K562 (cell line): ENCODE measurements at regions not wholly inside any gene's neighbourhood (a gene's known extent, or its start where the extent isn't known, plus 50 kb on each side); places are given as distances from the start of the nearest gene placed in this dataset.

Source experiments
- ATAC-seq: fragments of 200-7000 bp; cut with Tn5 transposase; 3 replicates; pipeline ENCODE4 v1.9.1; 2020; ENCODE audit warnings: moderate library complexity
- BruUV-seq: library from RNA; stranded (reverse); fragments of 400-500 nt; replicated peaks from 2 replicates; lab custom pipeline; 2021; lab: Mats Ljungman, UMichigan
- CTCF ChIA-PET: fragments of 300-600 bp; formaldehyde crosslinking; extraction: SDS; loops from one replicate; lab custom pipeline; 2021; ENCODE audit warnings: low intra/inter-chr PET ratio; lab: Yijun Ruan, JAX
- POLR2A ChIA-PET: fragments of 300-600, 350-650 bp; sonication (Branson Sonifier 250); formaldehyde crosslinking; extraction: SDS; loops from one replicate; lab custom pipeline; 2021; ENCODE audit warnings: antibody characterized with exemption, inconsistent platforms; lab: Yijun Ruan, JAX
- DNase-seq, 4 experiments: peaks; one replicate each; pipeline versions ENCODE4 v3.0.0 to v3.0.0-alpha.2; 2011 to 2018; ENCODE audit warnings: low spot score in 3 of 4, mixed read lengths in 3 of 4; ENCODE audit errors: extremely low read depth in 1 of 4
- FAIRE-seq: peaks from 2 replicates; lab custom pipeline; 2011; peaks lifted over from hg19 to GRCh38; lab: Jason Lieb, UNC
- H2AFZ ChIP-seq: 2 replicates; pipeline ENCODE4 v1.6.0; 2011; ENCODE audit warnings: low read depth, low read length, control low read depth, inconsistent platforms
- H3K27ac ChIP-seq: fragments of 200-600 bp; 3 replicates; pipeline ENCODE4 v1.8.0; 2011; ENCODE audit warnings: low read depth, mild to moderate bottlenecking, control low read depth, inconsistent platforms, low read length, moderate library complexity, mixed read lengths; ENCODE audit errors: extremely low read depth
- H3K27me3 ChIP-seq, 2 experiments: fragments of 300-600 bp in 1 of 2; 2 replicates in 1 of 2; 3 replicates in 1 of 2; pipeline versions ENCODE4 v1.6.0 to v1.8.0; 2011; ENCODE audit warnings: inconsistent platforms in 2 of 2, low read length in 2 of 2, mild to moderate bottlenecking in 1 of 2, mixed read lengths in 1 of 2, moderate library complexity in 1 of 2; ENCODE audit not compliant: control insufficient read depth in 2 of 2, insufficient read depth in 2 of 2
- H3K36me3 ChIP-seq: fragments of 300-600 bp; 3 replicates; pipeline ENCODE4 v1.8.0; 2011; ENCODE audit warnings: mild to moderate bottlenecking, low read length, inconsistent platforms; ENCODE audit not compliant: control insufficient read depth, insufficient read depth
- H3K4me1 ChIP-seq, 2 experiments: fragments of 200-600 bp in 1 of 2; replicated peaks in 1 of 2; 2 replicates in 1 of 2; 3 replicates in 1 of 2; pipeline versions ENCODE4 v1.5.1 to v1.8.0; 2011; ENCODE audit warnings: inconsistent platforms in 2 of 2, low read length in 2 of 2, mild to moderate bottlenecking in 1 of 2, mixed read lengths in 1 of 2, moderate library complexity in 1 of 2; ENCODE audit not compliant: control insufficient read depth in 2 of 2, insufficient read depth in 2 of 2
- H3K4me2 ChIP-seq: 2 replicates; pipeline ENCODE4 v1.6.1; 2011; ENCODE audit warnings: low read length, control low read depth, inconsistent platforms, mixed read lengths; ENCODE audit not compliant: insufficient read depth
- H3K4me3 ChIP-seq: fragments of 200-600 bp; sonication (generic), shearing (Covaris generic); 2 replicates; pipeline ENCODE4 v1.5.1; 2016; ENCODE audit warnings: control low read depth, inconsistent platforms
- H3K79me2 ChIP-seq: fragments of 200-600 bp; 3 replicates; pipeline ENCODE4 v1.8.0; 2011; ENCODE audit warnings: low read length, inconsistent platforms; ENCODE audit not compliant: control insufficient read depth, insufficient read depth
- H3K9ac ChIP-seq, 2 experiments: 2 replicates each; pipeline versions ENCODE4 v1.6.0 to v1.6.1; 2011; ENCODE audit warnings: low read depth in 2 of 2, low read length in 2 of 2, control low read depth in 1 of 2, inconsistent platforms in 1 of 2, mild to moderate bottlenecking in 1 of 2, mixed read lengths in 1 of 2; ENCODE audit not compliant: insufficient read depth in 1 of 2
- H3K9me1 ChIP-seq: one replicate; pipeline ENCODE4 v1.6.0; 2011; ENCODE audit warnings: inconsistent platforms, mild to moderate bottlenecking, low read length, moderate library complexity; ENCODE audit not compliant: control insufficient read depth, insufficient read depth
- H3K9me3 ChIP-seq: replicated peaks from 2 replicates; pipeline ENCODE4 v1.5.1; 2011; ENCODE audit warnings: low read depth, low read length, inconsistent platforms; ENCODE audit not compliant: control insufficient read depth, insufficient read depth
- H4K20me1 ChIP-seq: replicated peaks from 2 replicates; pipeline ENCODE4 v1.6.1; 2011; ENCODE audit warnings: low read length, inconsistent platforms, mixed read lengths; ENCODE audit not compliant: control insufficient read depth, insufficient read depth
- CEBPG ChIP-seq, 3 experiments: fragments of 200-800 bp in 1 of 3; sonication (Bioruptor generic) in 1 of 3; sonication (generic) in 1 of 3; formaldehyde crosslinking in 1 of 3; IDR thresholded peaks in 2 of 3; conservative IDR thresholded peaks in 1 of 3; 2 replicates each; pipeline versions ENCODE4 v1.6.1 to v1.8.0; 2016 to 2022; ENCODE audit warnings: missing compliant biosample characterization in 2 of 3, missing genetic modification characterization in 2 of 3, mild to moderate bottlenecking in 1 of 3, missing genetic modification reagents in 1 of 3
- CREM ChIP-seq: IDR thresholded peaks from 2 replicates; pipeline ENCODE4 v1.6.1; 2014; ENCODE audit warnings: antibody characterized with exemption, low read depth
- FUS ChIP-seq: fragments of 200-400 bp; formaldehyde crosslinking; optimal IDR thresholded peaks from 2 replicates; pipeline ENCODE3; 2017; ENCODE audit warnings: low read depth, low read length
- HDAC8 ChIP-seq: fragments of 450-650 bp; IDR thresholded peaks from 2 replicates; pipeline ENCODE4 v1.6.1; 2016; ENCODE audit warnings: mild to moderate bottlenecking, missing genetic modification characterization, moderate library complexity, missing compliant biosample characterization
- MAZ ChIP-seq, 2 experiments: fragments of 450-650 bp in 1 of 2; sonication (generic) in 1 of 2; formaldehyde crosslinking; IDR thresholded peaks in 1 of 2; conservative IDR thresholded peaks in 1 of 2; 2 replicates each; pipeline versions ENCODE4 v1.4.0 to v1.5.0; 2020; ENCODE audit warnings: mild to moderate bottlenecking in 1 of 2, missing genetic modification reagents in 1 of 2
- PHF21A ChIP-seq: fragments of 450-650 bp; IDR thresholded peaks from 2 replicates; pipeline ENCODE4 v1.6.1; 2017; ENCODE audit warnings: low read depth, borderline replicate concordance
- SMARCE1 ChIP-seq: fragments of 450-650 bp; IDR thresholded peaks from 2 replicates; pipeline ENCODE4 v1.7.1; 2016; ENCODE audit warnings: mild to moderate bottlenecking
- SREBF2 ChIP-seq: sonication (generic); formaldehyde crosslinking; IDR thresholded peaks from 2 replicates; pipeline ENCODE4 v1.4.0; 2020; ENCODE audit warnings: mild to moderate bottlenecking, missing genetic modification reagents
- YY1 ChIP-seq, 3 experiments: IDR thresholded peaks; 2 replicates each; pipeline ENCODE4 v1.6.1; 2011; ENCODE audit warnings: low read length in 2 of 3, mild to moderate bottlenecking in 2 of 3, moderate library complexity in 2 of 3, borderline replicate concordance in 1 of 3, control low read depth in 1 of 3, low read depth in 1 of 3; ENCODE audit not compliant: insufficient read depth in 3 of 3, insufficient replicate concordance in 2 of 3, control insufficient read depth in 1 of 3, insufficient read length in 1 of 3; ENCODE audit errors: extremely low read depth in 1 of 3
- ZNF830 ChIP-seq: fragments of 250-450 bp; sonication (Bioruptor Pico); IDR thresholded peaks from 2 replicates; pipeline ENCODE4 v1.5.0; 2021; ENCODE audit warnings: mild to moderate bottlenecking
- WGBS: fragments of 100-300 bp; shearing (Covaris generic); methylation state at CpG from one replicate; pipeline ENCODE4 v1.1.6; 2016; ENCODE audit warnings: low coverage, mixed read lengths; ENCODE audit not compliant: insufficient coverage; ENCODE audit errors: missing lambda C conversion rate; 5-methylcytosine and 5-hydroxymethylcytosine counted together
- in situ Hi-C: fragments of 300-500 bp; cut with MboI; formaldehyde crosslinking; loops from 4 replicates; pipeline ENCODE4 v1.15.0; 2018; ENCODE audit warnings: inconsistent platforms, mixed read lengths
- intact Hi-C: fragments of 100-400 bp; cut with micrococcal nuclease; formaldehyde crosslinking; loops from 2 replicates; pipeline ENCODE4 v1.14.2; 2022
- TF ChIP-seq, protein P1 (sequence below): fragments of 250-450 bp; sonication (Bioruptor Pico); IDR thresholded peaks from 2 replicates; pipeline ENCODE4 v1.9.0; 2021; ENCODE audit warnings: mild to moderate bottlenecking
- TF ChIP-seq, protein P2 (sequence below): IDR thresholded peaks from 3 replicates; pipeline ENCODE4 v1.6.1; 2011; ENCODE audit warnings: borderline replicate concordance, mild to moderate bottlenecking; ENCODE audit not compliant: insufficient read length, insufficient read depth

DNA sequence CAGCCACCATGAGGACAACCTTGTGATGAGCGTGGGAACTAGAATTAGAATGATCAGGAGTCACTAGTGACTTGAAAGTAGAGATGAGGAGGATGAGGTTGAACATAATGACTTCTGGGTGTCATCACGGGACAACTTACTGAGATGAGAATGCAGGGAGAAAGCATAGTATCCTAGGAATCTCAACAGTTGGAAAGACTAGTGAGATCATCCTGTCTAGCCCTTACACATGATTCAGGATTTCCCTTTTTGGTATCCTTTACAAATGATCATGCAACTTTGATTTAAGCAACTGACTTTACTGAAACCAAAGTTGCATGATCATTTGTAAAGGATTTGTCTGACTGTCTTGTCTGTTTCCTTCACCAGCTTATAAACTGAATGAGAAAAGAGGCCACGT is 51.8 kb upstream of the HIF1A start:
- Histone ChIP-seq H3K27me3 (peaks cover 4 to 11% of the 10 kb centered on the region in 2 experiments; a peak in 4 of 5 replicates), H2AFZ (no peak overlapping the region), H3K79me2 (no peaks in the 10 kb centered on the region), H3K4me2 (no peak overlapping the region), H4K20me1 (no peaks in the 10 kb centered on the region), H3K9ac (no peak overlapping the region), H3K4me3 (no peak overlapping the region), H3K9me1 (no peaks in the 10 kb centered on the region), H3K9me3 (no peaks in the 10 kb centered on the region), H3K27ac (no peak overlapping the region), H3K36me3 (no peaks in the 10 kb centered on the region), H3K4me1 (no peaks in the 10 kb centered on the region)
- 0% methylated on average over 3 of the region's 3 CpGs for WGBS
- in situ Hi-C loops (no loop called here), intact Hi-C loops (no loop called here)
- ATAC-seq: no peak
- no TSS peak for BruUV-seq
- CTCF ChIA-PET: no interaction called here
- POLR2A ChIA-PET: no interaction called here
- DNase-seq: no peak
- TF ChIP-seq SREBF2 (CRISPR knock-in tag): no peak
- TF ChIP-seq, protein P1, sequence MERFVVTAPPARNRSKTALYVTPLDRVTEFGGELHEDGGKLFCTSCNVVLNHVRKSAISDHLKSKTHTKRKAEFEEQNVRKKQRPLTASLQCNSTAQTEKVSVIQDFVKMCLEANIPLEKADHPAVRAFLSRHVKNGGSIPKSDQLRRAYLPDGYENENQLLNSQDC (CRISPR knock-in tag): no peak
- TF ChIP-seq YY1 (IDR thresholded peaks at IDR 0.05; ENCODE audit: borderline replicate concordance in 1 of 3, control insufficient read depth in 1 of 3, extremely low read depth in 1 of 3, insufficient read depth in 3 of 3, insufficient read length in 1 of 3, insufficient replicate concordance in 2 of 3, low read depth in 1 of 3, low read length in 2 of 3): no peak
- TF ChIP-seq SMARCE1: no peak
- TF ChIP-seq PHF21A: no peak
- no peak for TF ChIP-seq MAZ (CRISPR knock-in tag; conservative IDR thresholded peaks at IDR 0.05 in 1 of 2, IDR thresholded peaks at IDR 0.05 in 1 of 2)
- TF ChIP-seq CEBPG (CRISPR knock-in tag; IDR thresholded peaks at IDR 0.05): no peak
- no peak for TF ChIP-seq CEBPG (tag; conservative IDR thresholded peaks at IDR 0.05 in 1 of 2, IDR thresholded peaks at IDR 0.05 in 1 of 2)
- no peak for TF ChIP-seq ZNF830 (CRISPR knock-in tag)
- no peak for TF ChIP-seq HDAC8 (tag)
- no peak for TF ChIP-seq FUS
- TF ChIP-seq CREM: no peak
- TF ChIP-seq, protein P2, sequence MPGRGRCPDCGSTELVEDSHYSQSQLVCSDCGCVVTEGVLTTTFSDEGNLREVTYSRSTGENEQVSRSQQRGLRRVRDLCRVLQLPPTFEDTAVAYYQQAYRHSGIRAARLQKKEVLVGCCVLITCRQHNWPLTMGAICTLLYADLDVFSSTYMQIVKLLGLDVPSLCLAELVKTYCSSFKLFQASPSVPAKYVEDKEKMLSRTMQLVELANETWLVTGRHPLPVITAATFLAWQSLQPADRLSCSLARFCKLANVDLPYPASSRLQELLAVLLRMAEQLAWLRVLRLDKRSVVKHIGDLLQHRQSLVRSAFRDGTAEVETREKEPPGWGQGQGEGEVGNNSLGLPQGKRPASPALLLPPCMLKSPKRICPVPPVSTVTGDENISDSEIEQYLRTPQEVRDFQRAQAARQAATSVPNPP: no peak
- FAIRE-seq: no peak
